ENCODE measurements at regions not wholly inside any gene's neighbourhood (a gene's known extent, or its start where the extent isn't known, plus 50 kb on each side); places are given as distances from the start of the nearest gene placed in this dataset.

GRCh38 chr5:35554016-35554415 lies 63.6 kb upstream of the SPEF2 start:
- TF ChIP-seq BHLHE40 (IDR thresholded peaks at IDR 0.05; ENCODE audit: low read depth, low read length) (no peak), RAD21 (IDR thresholded peaks at IDR 0.05; ENCODE audit: low read length) (no peak), CTCF (conservative IDR thresholded peaks at IDR 0.05; ENCODE audit: low read depth, low read length) (no peak), CEBPB (IDR thresholded peaks at IDR 0.05; ENCODE audit: low read depth, low read length) (no peak), POLR2A (IDR thresholded peaks at IDR 0.05; ENCODE audit: low read depth, low read length) (no peak), MAZ (IDR thresholded peaks at IDR 0.05; ENCODE audit: borderline replicate concordance, low read depth, low read length) (no peak), MXI1 (IDR thresholded peaks at IDR 0.05; ENCODE audit: borderline replicate concordance, low read depth, low read length) (no peak)

All from IMR-90 (cell line).